ENCODE measurements at regions not wholly inside any gene's neighbourhood (a gene's known extent, or its start where the extent isn't known, plus 50 kb on each side); places are given as distances from the start of the nearest gene placed in this dataset.

DNA sequence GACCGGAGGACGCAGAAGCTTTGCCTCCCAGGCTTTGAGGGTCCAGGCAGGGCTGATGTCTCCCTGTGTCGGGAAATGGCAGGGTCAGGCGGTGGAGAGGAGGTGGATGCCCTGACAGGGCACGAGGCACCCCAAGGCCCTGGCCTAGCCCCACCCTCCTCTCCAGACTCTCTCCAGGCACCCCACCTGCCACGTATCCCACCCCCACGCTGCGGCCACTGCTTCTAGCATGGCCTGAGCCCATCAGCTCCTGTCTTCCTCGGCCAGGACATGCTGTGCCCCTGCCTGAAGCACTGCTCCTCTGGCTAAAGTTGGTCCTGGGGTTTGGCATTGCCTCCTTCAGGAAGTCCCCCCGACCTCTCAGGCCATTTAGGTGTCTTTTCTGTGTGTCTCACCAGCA is 64.2 kb upstream of the RXRA start:
- TF ChIP-seq YY1 (IDR thresholded peaks at IDR 0.05; ENCODE audit: insufficient read depth, insufficient read length) (no peak), ZNF274 (IDR thresholded peaks at IDR 0.05; ENCODE audit: low read depth, low read length) (no peak)
